ENCODE measurements at regions not wholly inside any gene's neighbourhood (a gene's known extent, or its start where the extent isn't known, plus 50 kb on each side); places are given as distances from the start of the nearest gene placed in this dataset.

- H3K9me3 Mint-ChIP-seq: no peaks in the 10 kb centered on the region
- no peaks in the 10 kb centered on the region for H3K4me1 Mint-ChIP-seq
- no peaks in the 10 kb centered on the region for H3K36me3 Mint-ChIP-seq (ENCODE audit: low read depth)
- no peaks in the 10 kb centered on the region for H3K27me3 Mint-ChIP-seq
- no peak overlapping the region for H3K4me3 Mint-ChIP-seq
- no peak for ATAC-seq (replicated peaks)
- no peak overlapping the region for H3K27ac Mint-ChIP-seq
Observed at GRCh38 chr13:83516781-83517180, 365.5 kb downstream of the SLITRK1 start.

- Mint-ChIP-seq H3K27me3 (no peaks in the 10 kb centered on the region), H3K4me3 (no peak overlapping the region), H3K36me3 (ENCODE audit: low read depth) (no peaks in the 10 kb centered on the region), H3K27ac (no peak overlapping the region), H3K4me1 (no peaks in the 10 kb centered on the region), H3K9me3 (no peaks in the 10 kb centered on the region)
- no peak for ATAC-seq (replicated peaks)
Observed at GRCh38 chr13:83515268-83516015, 366.8 kb downstream of the SLITRK1 start.

GRCh38 chr13:83508771-83509301, 373.4 kb downstream of the SLITRK1 start:
- Mint-ChIP-seq H3K36me3 (ENCODE audit: low read depth) (no peaks in the 10 kb centered on the region), H3K4me3 (no peak overlapping the region), H3K9me3 (no peaks in the 10 kb centered on the region), H3K27ac (no peak overlapping the region), H3K4me1 (no peaks in the 10 kb centered on the region), H3K27me3 (no peaks in the 10 kb centered on the region)
- no peak for ATAC-seq (replicated peaks)

DNA sequence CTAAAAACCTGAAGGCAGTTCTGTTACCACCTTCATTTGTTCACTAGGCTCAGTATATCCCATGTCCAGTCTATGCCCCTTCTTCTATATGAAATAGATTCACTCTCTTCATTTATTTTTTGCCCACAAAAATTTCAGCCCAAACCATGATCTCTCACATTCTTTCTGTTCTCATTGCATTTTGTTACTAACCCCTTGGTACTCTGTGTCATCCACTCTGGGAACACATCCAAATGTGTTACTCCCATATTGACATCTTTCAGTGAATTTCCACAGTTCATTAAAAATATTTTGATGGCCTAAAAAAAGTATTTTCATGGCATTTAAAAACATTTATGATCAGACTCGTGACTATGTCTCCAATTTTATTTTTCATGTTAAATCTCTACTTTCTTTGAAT, 378.9 kb downstream of the SLITRK1 start:
- no peaks in the 10 kb centered on the region for H3K36me3 Mint-ChIP-seq (ENCODE audit: low read depth)
- no peak overlapping the region for H3K27ac Mint-ChIP-seq
- no peaks in the 10 kb centered on the region for H3K4me1 Mint-ChIP-seq
- ATAC-seq (replicated peaks): no peak
- H3K9me3 Mint-ChIP-seq: peaks cover 8% of the 10 kb centered on the region
- H3K27me3 Mint-ChIP-seq: no peaks in the 10 kb centered on the region
- H3K4me3 Mint-ChIP-seq: no peak overlapping the region

DNA sequence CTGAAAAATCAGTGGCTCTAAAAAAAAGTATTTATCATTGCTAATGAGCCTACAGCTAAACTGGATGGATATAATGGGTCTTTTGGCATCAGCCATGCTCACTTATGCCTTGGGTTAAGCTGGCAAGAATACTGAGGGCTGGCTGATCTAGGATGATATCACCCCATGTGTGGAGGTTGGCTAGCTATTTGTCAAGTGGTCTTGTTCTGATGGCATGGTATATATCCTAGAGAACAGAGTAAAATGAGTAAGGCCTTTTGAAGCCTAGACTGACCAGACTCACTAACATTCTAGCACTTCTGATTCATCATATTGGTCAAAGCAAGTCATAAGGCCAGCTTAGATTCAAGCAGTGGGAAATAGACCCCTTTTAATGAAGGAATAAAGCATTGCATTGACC, 383.0 kb downstream of the SLITRK1 start:
- no peak for ATAC-seq (replicated peaks)
- H3K27ac Mint-ChIP-seq: no peak overlapping the region
- no peak overlapping the region for H3K4me3 Mint-ChIP-seq
- H3K9me3 Mint-ChIP-seq: peaks cover 16% of the 10 kb centered on the region
- no peaks in the 10 kb centered on the region for H3K36me3 Mint-ChIP-seq (ENCODE audit: low read depth)
- H3K27me3 Mint-ChIP-seq: no peaks in the 10 kb centered on the region
- no peaks in the 10 kb centered on the region for H3K4me1 Mint-ChIP-seq

GRCh38 chr13:83498481-83499190, 383.6 kb downstream of the SLITRK1 start:
- Mint-ChIP-seq H3K4me1 (no peaks in the 10 kb centered on the region), H3K27me3 (no peaks in the 10 kb centered on the region)

GRCh38 chr13:83498045-83498444, 384.2 kb downstream of the SLITRK1 start:
- H3K4me3 Mint-ChIP-seq: no peak overlapping the region
- H3K27ac Mint-ChIP-seq: no peak overlapping the region
- no peaks in the 10 kb centered on the region for H3K36me3 Mint-ChIP-seq (ENCODE audit: low read depth)
- no peaks in the 10 kb centered on the region for H3K27me3 Mint-ChIP-seq
- H3K4me1 Mint-ChIP-seq: no peaks in the 10 kb centered on the region
- H3K9me3 Mint-ChIP-seq: peaks cover 18% of the 10 kb centered on the region
- no peak for ATAC-seq (replicated peaks)

More at GRCh38 chr13:83498481-83499190, 383.6 kb downstream of the SLITRK1 start:
- Mint-ChIP-seq H3K27ac (no peak overlapping the region), H3K4me3 (no peak overlapping the region), H3K9me3 (peaks cover 19% of the 10 kb centered on the region), H3K36me3 (ENCODE audit: low read depth) (no peaks in the 10 kb centered on the region)
- no peak for ATAC-seq (replicated peaks)

GRCh38 chr13:83496501-83496900, 385.8 kb downstream of the SLITRK1 start:
- Mint-ChIP-seq H3K9me3 (peaks cover 14% of the 10 kb centered on the region), H3K4me1 (no peaks in the 10 kb centered on the region), H3K4me3 (no peak overlapping the region), H3K36me3 (ENCODE audit: low read depth) (no peaks in the 10 kb centered on the region), H3K27me3 (no peaks in the 10 kb centered on the region), H3K27ac (no peak overlapping the region)
- ATAC-seq (replicated peaks): no peak

DNA sequence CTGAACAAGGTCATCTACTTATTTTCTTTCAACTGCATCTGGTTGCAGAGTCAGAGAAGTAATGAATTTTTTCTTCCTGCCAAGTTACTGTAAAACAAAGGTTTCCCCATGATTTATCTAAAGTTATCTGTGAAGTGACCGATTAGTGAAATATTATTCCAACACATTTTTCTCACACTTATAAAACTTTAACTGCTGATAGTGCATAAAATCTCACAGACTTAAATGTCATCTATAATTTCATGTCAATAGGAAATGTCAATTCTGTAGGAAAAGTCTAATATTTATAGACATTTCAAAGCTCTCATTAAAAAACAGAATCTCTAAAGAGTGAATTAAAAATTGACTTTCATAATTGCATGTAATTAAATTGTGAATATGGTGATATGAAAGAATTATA, 397.2 kb downstream of the SLITRK1 start:
- Mint-ChIP-seq H3K4me1 (no peaks in the 10 kb centered on the region), H3K27ac (no peak overlapping the region), H3K36me3 (ENCODE audit: low read depth) (no peaks in the 10 kb centered on the region), H3K9me3 (peaks cover 9% of the 10 kb centered on the region), H3K4me3 (no peak overlapping the region), H3K27me3 (no peaks in the 10 kb centered on the region)
- ATAC-seq (replicated peaks): no peak

DNA sequence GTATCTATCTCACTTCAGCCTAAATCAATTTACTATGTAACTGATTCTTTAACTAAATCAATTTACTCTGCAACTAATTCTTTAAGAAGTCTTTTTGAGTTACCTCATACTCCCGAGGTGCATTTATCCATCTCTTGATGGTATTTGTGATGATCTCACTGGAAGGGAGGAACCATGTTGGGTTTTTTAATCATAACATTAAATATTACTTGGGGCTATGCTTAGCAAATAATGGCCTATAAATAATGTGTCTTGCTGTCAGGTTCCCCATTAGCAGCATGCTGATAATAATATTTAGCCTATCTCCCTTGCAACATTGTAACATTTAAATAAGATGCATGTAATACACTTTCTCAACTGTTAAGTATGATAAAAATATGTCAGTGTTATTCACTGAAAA, 411.3 kb downstream of the SLITRK1 start:
- Mint-ChIP-seq H3K27me3 (no peaks in the 10 kb centered on the region), H3K9me3 (peaks cover 14% of the 10 kb centered on the region), H3K36me3 (ENCODE audit: low read depth) (no peaks in the 10 kb centered on the region), H3K4me3 (no peak overlapping the region), H3K4me1 (no peaks in the 10 kb centered on the region), H3K27ac (no peak overlapping the region)
- no peak for ATAC-seq (replicated peaks)

- Mint-ChIP-seq H3K4me3 (no peak overlapping the region), H3K9me3 (peaks cover 14% of the 10 kb centered on the region), H3K27ac (no peak overlapping the region), H3K4me1 (no peaks in the 10 kb centered on the region), H3K27me3 (no peaks in the 10 kb centered on the region), H3K36me3 (ENCODE audit: low read depth) (no peaks in the 10 kb centered on the region)
- ATAC-seq (replicated peaks): no peak
Observed at GRCh38 chr13:83470133-83470797, 412.0 kb downstream of the SLITRK1 start.

DNA sequence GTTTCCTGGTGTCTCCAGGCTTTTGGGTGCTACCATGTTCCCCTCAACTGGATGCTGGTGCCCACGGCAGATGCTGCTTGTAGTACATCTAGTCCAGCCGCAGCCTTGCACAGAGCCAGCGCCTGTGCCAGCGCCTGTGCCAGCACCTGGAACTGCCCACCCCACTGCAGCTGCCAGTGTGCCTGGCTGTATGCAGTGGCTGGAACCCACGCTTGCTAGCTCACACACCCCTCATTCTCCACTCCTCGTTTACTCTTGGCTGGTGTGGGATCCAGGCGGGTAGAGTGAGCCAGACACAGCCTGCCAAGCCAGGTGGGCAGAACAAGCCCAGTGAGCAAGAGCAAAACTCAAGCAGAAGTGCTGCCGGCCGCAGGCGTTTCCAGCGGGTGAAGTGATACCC, 428.6 kb downstream of the SLITRK1 start:
- Mint-ChIP-seq H3K4me3 (no peak overlapping the region), H3K4me1 (no peaks in the 10 kb centered on the region), H3K36me3 (ENCODE audit: low read depth) (no peaks in the 10 kb centered on the region), H3K9me3 (no peaks in the 10 kb centered on the region), H3K27me3 (no peaks in the 10 kb centered on the region), H3K27ac (no peak overlapping the region)
- no peak for ATAC-seq (replicated peaks)

- H3K27ac Mint-ChIP-seq: no peak overlapping the region
- no peak overlapping the region for H3K4me3 Mint-ChIP-seq
- H3K4me1 Mint-ChIP-seq: no peaks in the 10 kb centered on the region
- ATAC-seq (replicated peaks): no peak
- no peaks in the 10 kb centered on the region for H3K27me3 Mint-ChIP-seq
- H3K9me3 Mint-ChIP-seq: no peaks in the 10 kb centered on the region
- no peaks in the 10 kb centered on the region for H3K36me3 Mint-ChIP-seq (ENCODE audit: low read depth)
Observed at GRCh38 chr13:83453300-83453699, 429.0 kb downstream of the SLITRK1 start.

DNA sequence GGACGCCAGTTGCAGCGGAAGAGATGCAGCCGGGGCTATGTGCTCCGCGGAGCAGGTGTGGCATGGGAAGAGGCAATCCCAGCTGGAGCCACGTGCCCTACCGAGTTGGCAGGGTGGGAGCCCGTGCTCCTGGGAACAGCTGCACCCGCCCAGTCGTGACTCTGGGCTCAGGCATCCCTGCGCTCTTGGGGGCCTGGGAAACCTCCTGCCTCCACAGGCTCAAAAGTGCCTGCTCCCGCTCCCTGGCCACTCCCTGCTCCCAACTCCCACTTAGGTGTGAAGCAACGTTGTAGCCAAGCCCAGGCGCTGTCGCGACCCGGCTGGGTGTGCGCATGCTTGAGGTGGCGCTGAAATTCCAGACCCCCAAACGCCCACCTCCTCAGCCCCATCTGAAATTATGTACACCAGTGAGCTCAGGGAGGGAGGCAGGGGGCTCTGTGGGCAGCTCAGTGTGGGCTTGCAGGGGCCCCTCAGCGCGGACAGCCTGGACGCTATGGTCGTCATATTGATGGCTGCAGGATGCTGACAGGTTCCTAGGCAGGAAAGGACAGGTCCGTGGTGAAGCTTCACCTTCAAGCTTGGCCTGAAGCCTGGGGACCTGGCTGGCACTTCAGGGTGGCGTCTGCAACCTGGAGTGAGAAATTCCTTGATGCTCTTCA, 429.9 kb downstream of the SLITRK1 start:
- Mint-ChIP-seq H3K4me3 (no peak overlapping the region), H3K27ac (no peak overlapping the region), H3K4me1 (no peaks in the 10 kb centered on the region), H3K9me3 (no peaks in the 10 kb centered on the region), H3K27me3 (no peaks in the 10 kb centered on the region), H3K36me3 (ENCODE audit: low read depth) (no peaks in the 10 kb centered on the region)
- no peak for ATAC-seq (replicated peaks)

Measured in activated T-helper 17 cell treated with anti-CD3 and anti-CD28 coated beads, Interleukin-2, amount 50 U/mL, for 72 hours (primary cell).